ENCODE measurements at regions not wholly inside any gene's neighbourhood (a gene's known extent, or its start where the extent isn't known, plus 50 kb on each side); places are given as distances from the start of the nearest gene placed in this dataset.

GRCh38 chr13:31878955-31879354, 139.6 kb downstream of the RXFP2 start:
- ChIA-PET CTCF (no interaction called here), POLR2A (no interaction called here)
- H3K9me3 ChIP-seq = no peaks in the 10 kb centered on the region
- no peak overlapping the region for H3K27ac ChIP-seq (ENCODE audit: low read depth in 2 of 2, low read length in 1 of 2)
- no peaks in the 10 kb centered on the region for H4K20me1 ChIP-seq (ENCODE audit: insufficient read depth)
- no peaks in the 10 kb centered on the region for H3K9me2 ChIP-seq
- H3K36me3 ChIP-seq (replicated peaks in 1 of 2; ENCODE audit: control insufficient read depth in 1 of 2, insufficient read depth in 2 of 2, low read length in 1 of 2) = no peaks in the 10 kb centered on the region
- H3F3A ChIP-seq (replicated peaks; ENCODE audit: insufficient read depth) = no peaks in the 10 kb centered on the region
- DNase-seq = no peak
- no peaks in the 10 kb centered on the region; a peak in 1 of 4 replicates for H3K4me1 ChIP-seq (ENCODE audit: control insufficient read depth in 1 of 2, insufficient read depth in 2 of 2, low read depth in 1 of 2, low read length in 1 of 2)
- no peak overlapping the region for H3K4me3 ChIP-seq (ENCODE audit: low read depth in 2 of 2, low read length in 1 of 2)
- H3K79me2 ChIP-seq (ENCODE audit: insufficient read depth) = no peaks in the 10 kb centered on the region
- H3K9ac ChIP-seq = no peak overlapping the region
- TF ChIP-seq JUND (IDR thresholded peaks at IDR 0.05) (no peak), NRF1 (IDR thresholded peaks at IDR 0.05; ENCODE audit: low read depth, low read length) (no peak), EP300 (IDR thresholded peaks at IDR 0.05; ENCODE audit: borderline replicate concordance in 1 of 2, low read depth in 1 of 2, low read length in 1 of 2) (no peak), FOXJ3 (CRISPR knock-in tag; IDR thresholded peaks at IDR 0.05) (no peak), TAF1 (IDR thresholded peaks at IDR 0.05; ENCODE audit: borderline replicate concordance, low read depth, low read length) (no peak), ELF1 (IDR thresholded peaks at IDR 0.05) (no peak), RXRA (IDR thresholded peaks at IDR 0.05; ENCODE audit: borderline replicate concordance, low read depth) (no peak), NFIC (IDR thresholded peaks at IDR 0.05; ENCODE audit: borderline replicate concordance) (no peak)
- TF ChIP-seq, protein P1, sequence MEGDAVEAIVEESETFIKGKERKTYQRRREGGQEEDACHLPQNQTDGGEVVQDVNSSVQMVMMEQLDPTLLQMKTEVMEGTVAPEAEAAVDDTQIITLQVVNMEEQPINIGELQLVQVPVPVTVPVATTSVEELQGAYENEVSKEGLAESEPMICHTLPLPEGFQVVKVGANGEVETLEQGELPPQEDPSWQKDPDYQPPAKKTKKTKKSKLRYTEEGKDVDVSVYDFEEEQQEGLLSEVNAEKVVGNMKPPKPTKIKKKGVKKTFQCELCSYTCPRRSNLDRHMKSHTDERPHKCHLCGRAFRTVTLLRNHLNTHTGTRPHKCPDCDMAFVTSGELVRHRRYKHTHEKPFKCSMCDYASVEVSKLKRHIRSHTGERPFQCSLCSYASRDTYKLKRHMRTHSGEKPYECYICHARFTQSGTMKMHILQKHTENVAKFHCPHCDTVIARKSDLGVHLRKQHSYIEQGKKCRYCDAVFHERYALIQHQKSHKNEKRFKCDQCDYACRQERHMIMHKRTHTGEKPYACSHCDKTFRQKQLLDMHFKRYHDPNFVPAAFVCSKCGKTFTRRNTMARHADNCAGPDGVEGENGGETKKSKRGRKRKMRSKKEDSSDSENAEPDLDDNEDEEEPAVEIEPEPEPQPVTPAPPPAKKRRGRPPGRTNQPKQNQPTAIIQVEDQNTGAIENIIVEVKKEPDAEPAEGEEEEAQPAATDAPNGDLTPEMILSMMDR (IDR thresholded peaks at IDR 0.05) = no peak
- TF ChIP-seq, protein P2, sequence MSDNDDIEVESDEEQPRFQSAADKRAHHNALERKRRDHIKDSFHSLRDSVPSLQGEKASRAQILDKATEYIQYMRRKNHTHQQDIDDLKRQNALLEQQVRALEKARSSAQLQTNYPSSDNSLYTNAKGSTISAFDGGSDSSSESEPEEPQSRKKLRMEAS (IDR thresholded peaks at IDR 0.05; ENCODE audit: low read depth) = no peak
- TF ChIP-seq, protein P3, sequence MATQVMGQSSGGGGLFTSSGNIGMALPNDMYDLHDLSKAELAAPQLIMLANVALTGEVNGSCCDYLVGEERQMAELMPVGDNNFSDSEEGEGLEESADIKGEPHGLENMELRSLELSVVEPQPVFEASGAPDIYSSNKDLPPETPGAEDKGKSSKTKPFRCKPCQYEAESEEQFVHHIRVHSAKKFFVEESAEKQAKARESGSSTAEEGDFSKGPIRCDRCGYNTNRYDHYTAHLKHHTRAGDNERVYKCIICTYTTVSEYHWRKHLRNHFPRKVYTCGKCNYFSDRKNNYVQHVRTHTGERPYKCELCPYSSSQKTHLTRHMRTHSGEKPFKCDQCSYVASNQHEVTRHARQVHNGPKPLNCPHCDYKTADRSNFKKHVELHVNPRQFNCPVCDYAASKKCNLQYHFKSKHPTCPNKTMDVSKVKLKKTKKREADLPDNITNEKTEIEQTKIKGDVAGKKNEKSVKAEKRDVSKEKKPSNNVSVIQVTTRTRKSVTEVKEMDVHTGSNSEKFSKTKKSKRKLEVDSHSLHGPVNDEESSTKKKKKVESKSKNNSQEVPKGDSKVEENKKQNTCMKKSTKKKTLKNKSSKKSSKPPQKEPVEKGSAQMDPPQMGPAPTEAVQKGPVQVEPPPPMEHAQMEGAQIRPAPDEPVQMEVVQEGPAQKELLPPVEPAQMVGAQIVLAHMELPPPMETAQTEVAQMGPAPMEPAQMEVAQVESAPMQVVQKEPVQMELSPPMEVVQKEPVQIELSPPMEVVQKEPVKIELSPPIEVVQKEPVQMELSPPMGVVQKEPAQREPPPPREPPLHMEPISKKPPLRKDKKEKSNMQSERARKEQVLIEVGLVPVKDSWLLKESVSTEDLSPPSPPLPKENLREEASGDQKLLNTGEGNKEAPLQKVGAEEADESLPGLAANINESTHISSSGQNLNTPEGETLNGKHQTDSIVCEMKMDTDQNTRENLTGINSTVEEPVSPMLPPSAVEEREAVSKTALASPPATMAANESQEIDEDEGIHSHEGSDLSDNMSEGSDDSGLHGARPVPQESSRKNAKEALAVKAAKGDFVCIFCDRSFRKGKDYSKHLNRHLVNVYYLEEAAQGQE (IDR thresholded peaks at IDR 0.05; ENCODE audit: low read depth, low read length) = no peak
- WGBS (ENCODE audit: low lambda C conversion rate) = 20% methylated on average over 2 of the region's 2 CpGs
- H3K4me2 ChIP-seq = no peak overlapping the region
- H3K27me3 ChIP-seq (ENCODE audit: insufficient read depth) = no peaks in the 10 kb centered on the region
- H2AFZ ChIP-seq (ENCODE audit: low read depth) = no peak overlapping the region

- peaks cover 0 to 6% of the 10 kb centered on the region in 2 experiments; a peak in 3 of 4 replicates for H3K4me1 ChIP-seq (ENCODE audit: control insufficient read depth in 1 of 2, insufficient read depth in 2 of 2, low read depth in 1 of 2, low read length in 1 of 2)
- TF ChIP-seq JUND (IDR thresholded peaks at IDR 0.05) (no peak), TAF1 (IDR thresholded peaks at IDR 0.05; ENCODE audit: borderline replicate concordance, low read depth, low read length) (no peak), SMC3 (IDR thresholded peaks at IDR 0.05; ENCODE audit: low read depth, low read length) (no peak), TEAD4 (IDR thresholded peaks at IDR 0.05; ENCODE audit: borderline replicate concordance, insufficient read depth) (no peak), MEF2A (IDR thresholded peaks at IDR 0.05; ENCODE audit: borderline replicate concordance, low read depth) (no peak), FOXJ3 (CRISPR knock-in tag; IDR thresholded peaks at IDR 0.05) (no peak), SIN3A (IDR thresholded peaks at IDR 0.05; ENCODE audit: borderline replicate concordance, low read depth, low read length) (no peak), NRF1 (IDR thresholded peaks at IDR 0.05; ENCODE audit: low read depth, low read length) (no peak), GABPA (IDR thresholded peaks at IDR 0.05; ENCODE audit: low read depth) (no peak), NFIC (IDR thresholded peaks at IDR 0.05; ENCODE audit: borderline replicate concordance) (no peak), EP300 (IDR thresholded peaks at IDR 0.05; ENCODE audit: borderline replicate concordance in 1 of 2, low read depth in 1 of 2, low read length in 1 of 2) (no peak), PBX3 (IDR thresholded peaks at IDR 0.05) (no peak), EZH2phosphoT487 (IDR thresholded peaks at IDR 0.05; ENCODE audit: borderline replicate concordance, low read depth) (no peak), USF1 (IDR thresholded peaks at IDR 0.05; ENCODE audit: borderline replicate concordance, low read depth) (no peak), ELF1 (IDR thresholded peaks at IDR 0.05) (no peak)
- TF ChIP-seq, protein P2 (IDR thresholded peaks at IDR 0.05; ENCODE audit: low read depth) = no peak
Observed at GRCh38 chr13:31880851-31881494, 141.6 kb downstream of the RXFP2 start.

More at GRCh38 chr13:31880851-31881494, 141.6 kb downstream of the RXFP2 start:
- WGBS (ENCODE audit: low lambda C conversion rate) = 58% methylated on average over 3 of the region's 3 CpGs
- Histone ChIP-seq H3K4me2 (no peak overlapping the region), H4K20me1 (ENCODE audit: insufficient read depth) (no peaks in the 10 kb centered on the region), H3K9me3 (no peaks in the 10 kb centered on the region), H3K9me2 (no peaks in the 10 kb centered on the region), H3K27ac (ENCODE audit: low read depth in 2 of 2, low read length in 1 of 2) (no peak overlapping the region), H3K79me2 (ENCODE audit: insufficient read depth) (no peaks in the 10 kb centered on the region), H2AFZ (ENCODE audit: low read depth) (no peak overlapping the region), H3K36me3 (replicated peaks in 1 of 2; ENCODE audit: control insufficient read depth in 1 of 2, insufficient read depth in 2 of 2, low read length in 1 of 2) (no peaks in the 10 kb centered on the region), H3K4me3 (ENCODE audit: low read depth in 2 of 2, low read length in 1 of 2) (no peak overlapping the region), H3F3A (replicated peaks; ENCODE audit: insufficient read depth) (no peaks in the 10 kb centered on the region), H3K27me3 (ENCODE audit: insufficient read depth) (no peaks in the 10 kb centered on the region), H3K9ac (no peak overlapping the region)
- ChIA-PET POLR2A (no interaction called here), CTCF (no interaction called here)
- DNase-seq = no peak
